IPS DF 6.9 (cell line): ENCODE measurements at regions not wholly inside any gene's neighbourhood (a gene's known extent, or its start where the extent isn't known, plus 50 kb on each side); places are given as distances from the start of the nearest gene placed in this dataset.
"Not testable (repeated sequence)": the region's sequence is repeated elsewhere in the genome, so short reads cannot be mapped to it uniquely, and the experiment has no call there.

ENCODE experiments used
- DNase-seq: peaks from one replicate; pipeline ENCODE4 v3.0.0-alpha.2; 2013; ENCODE audit warnings: low read depth, low spot score
- H3K27ac ChIP-seq: one replicate; pipeline ENCODE4 v1.5.1; 2013; ENCODE audit warnings: low read length, control low read depth
- H3K27me3 ChIP-seq: 2 replicates; pipeline ENCODE4 v1.6.1; 2013; ENCODE audit warnings: mild to moderate bottlenecking, low read length; ENCODE audit not compliant: control insufficient read depth, insufficient read depth
- H3K36me3 ChIP-seq: 2 replicates; pipeline ENCODE4 v1.6.1; 2013; ENCODE audit warnings: low read length; ENCODE audit not compliant: control insufficient read depth, insufficient read depth
- H3K4me1 ChIP-seq: 2 replicates; pipeline ENCODE4 v1.6.1; 2013; ENCODE audit warnings: low read length; ENCODE audit not compliant: control insufficient read depth, insufficient read depth
- H3K4me3 ChIP-seq: 2 replicates; pipeline ENCODE4 v1.5.1; 2013; ENCODE audit warnings: mild to moderate bottlenecking, low read length
- H3K9me3 ChIP-seq: 2 replicates; pipeline ENCODE4 v1.6.1; 2013; ENCODE audit warnings: low read length, inconsistent platforms; ENCODE audit not compliant: control insufficient read depth, insufficient read depth
- WGBS: extraction: QIAGEN DNeasy Blood & Tissue Kit; methylation state at CpG from one replicate; pipeline ENCODE4 v1.1.7; 2013; ENCODE audit warnings: mixed read lengths, missing lambda C conversion rate; ENCODE audit not compliant: insufficient read length, insufficient coverage; 5-methylcytosine and 5-hydroxymethylcytosine counted together

- H3K27ac ChIP-seq: no peak overlapping the region
- H3K27me3 ChIP-seq: no peaks in the 10 kb centered on the region
- H3K4me3 ChIP-seq: no peak overlapping the region
- no peaks in the 10 kb centered on the region for H3K4me1 ChIP-seq
- no CpG with 5 or more reads among the region's 2 CpGs for WGBS
- no peak for DNase-seq
- H3K36me3 ChIP-seq: no peaks in the 10 kb centered on the region
- H3K9me3 ChIP-seq: no peaks in the 10 kb centered on the region
Measured at GRCh38 chr10:33914746-33915145, 580.3 kb upstream of the NRP1 start.

- H3K36me3 ChIP-seq: no peaks in the 10 kb centered on the region
- H3K27ac ChIP-seq: no peak overlapping the region
- H3K27me3 ChIP-seq: no peaks in the 10 kb centered on the region
- no peaks in the 10 kb centered on the region for H3K4me1 ChIP-seq
- no peak overlapping the region for H3K4me3 ChIP-seq
- no peak for DNase-seq
- WGBS: no CpG with 5 or more reads among the region's 3 CpGs
- no peaks in the 10 kb centered on the region for H3K9me3 ChIP-seq
Measured at GRCh38 chr10:33913194-33913593, 578.7 kb upstream of the NRP1 start.

DNA sequence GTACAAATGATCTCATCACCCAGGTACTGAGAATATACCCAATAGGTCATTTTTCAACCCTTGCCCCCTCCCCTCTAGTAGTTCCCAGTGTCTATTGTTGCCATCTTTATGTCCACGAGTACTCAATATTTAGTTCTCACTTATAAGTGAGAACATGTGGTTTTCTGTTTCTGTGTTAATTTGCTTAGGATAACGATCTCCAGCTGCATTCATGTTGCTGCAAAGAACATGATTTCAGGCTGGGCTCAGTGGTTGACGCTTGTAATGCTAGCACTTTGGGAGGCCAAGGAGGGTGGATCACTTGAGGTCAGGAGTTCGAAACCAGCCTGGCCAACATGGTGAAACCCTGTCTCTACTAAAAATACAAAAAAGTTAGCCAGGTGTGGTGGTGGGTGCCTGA, 575.0 kb upstream of the NRP1 start:
- not testable (repeated sequence) for H3K36me3 ChIP-seq, H3K27ac ChIP-seq, H3K27me3 ChIP-seq, DNase-seq, H3K4me1 ChIP-seq, H3K9me3 ChIP-seq, H3K4me3 ChIP-seq
- no CpG with 5 or more reads among the region's 4 CpGs for WGBS

DNA sequence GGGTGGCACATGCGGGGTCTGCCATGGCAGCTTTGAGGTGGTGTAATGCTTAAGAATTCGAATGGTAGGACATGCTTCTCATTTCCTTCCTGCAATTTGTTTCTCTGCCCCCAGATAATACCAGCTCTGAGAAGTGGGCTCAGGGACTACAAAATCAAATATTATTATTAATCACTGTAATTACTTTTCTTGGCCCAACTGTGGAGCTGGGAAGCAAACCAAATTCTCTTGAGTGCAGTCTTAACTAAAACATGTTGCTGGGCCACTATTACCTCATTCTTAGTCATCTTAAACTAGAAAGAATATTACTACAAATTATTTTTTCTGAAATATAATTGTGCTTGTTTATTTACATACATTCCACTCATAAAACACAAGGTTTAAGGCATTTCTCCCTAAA, 566.7 kb upstream of the NRP1 start:
- Histone ChIP-seq H3K36me3 (no peaks in the 10 kb centered on the region), H3K9me3 (no peaks in the 10 kb centered on the region), H3K27ac (no peak overlapping the region), H3K27me3 (no peaks in the 10 kb centered on the region), H3K4me1 (no peaks in the 10 kb centered on the region), H3K4me3 (no peak overlapping the region)
- no peak for DNase-seq
- no CpG with 5 or more reads among the region's 2 CpGs for WGBS

- no peaks in the 10 kb centered on the region for H3K4me1 ChIP-seq
- 100% methylated on average over 1 of the region's 2 CpGs for WGBS
- H3K36me3 ChIP-seq: no peaks in the 10 kb centered on the region
- H3K27ac ChIP-seq: no peak overlapping the region
- H3K4me3 ChIP-seq: no peak overlapping the region
- no peaks in the 10 kb centered on the region for H3K9me3 ChIP-seq
- no peak for DNase-seq
- H3K27me3 ChIP-seq: no peaks in the 10 kb centered on the region
Measured at GRCh38 chr10:33900596-33900995, 566.1 kb upstream of the NRP1 start.

- Histone ChIP-seq H3K4me3 (no peak overlapping the region), H3K27ac (no peak overlapping the region), H3K27me3 (no peaks in the 10 kb centered on the region), H3K36me3 (no peaks in the 10 kb centered on the region), H3K9me3 (no peaks in the 10 kb centered on the region), H3K4me1 (no peaks in the 10 kb centered on the region)
- WGBS: no CpG with 5 or more reads among the region's 5 CpGs
- no peak for DNase-seq
Measured at GRCh38 chr10:33899578-33900531, 565.4 kb upstream of the NRP1 start.

DNA sequence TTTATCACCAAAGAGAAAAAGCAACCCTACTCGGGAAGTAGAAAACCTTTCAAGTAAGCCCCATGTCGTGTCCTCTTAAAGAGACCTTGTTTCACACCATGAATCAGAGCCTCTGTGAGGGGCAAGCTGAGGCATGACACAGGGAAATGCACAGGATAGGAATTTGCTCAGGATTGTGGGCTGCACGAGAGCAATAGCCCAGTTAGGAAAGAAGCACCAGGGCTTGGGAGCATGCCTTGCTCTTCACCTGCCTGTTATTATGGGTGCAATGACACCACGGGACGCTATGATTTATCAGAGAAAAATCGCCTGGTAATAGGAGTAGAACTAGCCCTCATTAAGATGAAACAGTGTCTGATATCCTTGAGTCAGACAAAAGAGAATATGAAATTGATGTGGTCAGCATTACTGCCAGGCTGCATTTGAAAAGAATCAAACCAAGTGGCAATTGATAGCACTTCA, 562.9 kb upstream of the NRP1 start:
- no CpG with 5 or more reads among the region's 6 CpGs for WGBS
- no peak for DNase-seq

GRCh38 chr10:33893506-33893905, 559.0 kb upstream of the NRP1 start:
- Histone ChIP-seq H3K27me3 (no peaks in the 10 kb centered on the region), H3K9me3 (no peaks in the 10 kb centered on the region), H3K4me3 (no peak overlapping the region), H3K4me1 (no peaks in the 10 kb centered on the region), H3K36me3 (no peaks in the 10 kb centered on the region), H3K27ac (no peak overlapping the region)
- DNase-seq: no peak

More for the DNA sequence above, 562.9 kb upstream of the NRP1 start:
- Histone ChIP-seq H3K36me3 (no peaks in the 10 kb centered on the region), H3K9me3 (no peaks in the 10 kb centered on the region), H3K27ac (no peak overlapping the region), H3K4me1 (no peaks in the 10 kb centered on the region), H3K27me3 (no peaks in the 10 kb centered on the region), H3K4me3 (no peak overlapping the region)

DNA sequence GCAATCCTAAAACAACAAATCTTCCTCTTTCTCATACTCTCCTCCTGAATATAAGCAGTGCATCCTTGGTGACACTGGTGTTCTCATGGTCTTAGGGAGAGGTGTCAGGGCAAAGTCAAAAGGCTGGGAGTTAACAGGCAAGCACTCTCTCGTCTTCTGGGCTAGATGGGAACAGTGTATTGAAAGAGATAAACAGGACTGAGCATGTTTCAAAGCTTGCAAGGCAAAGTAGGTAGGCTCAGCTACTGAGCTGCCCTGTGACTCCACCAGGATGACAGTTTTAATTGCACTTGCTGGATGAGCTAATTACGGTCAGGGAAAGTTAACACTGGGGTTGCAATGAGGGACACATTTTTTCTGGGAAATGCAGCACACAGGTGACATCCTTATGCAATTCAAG, 554.9 kb upstream of the NRP1 start:
- no CpG with 5 or more reads among the region's 2 CpGs for WGBS
- H3K27me3 ChIP-seq: no peaks in the 10 kb centered on the region
- no peaks in the 10 kb centered on the region for H3K4me1 ChIP-seq
- no peaks in the 10 kb centered on the region for H3K9me3 ChIP-seq
- no peak overlapping the region for H3K4me3 ChIP-seq
- H3K36me3 ChIP-seq: no peaks in the 10 kb centered on the region
- no peak for DNase-seq
- no peak overlapping the region for H3K27ac ChIP-seq

GRCh38 chr10:33887188-33887587, 552.7 kb upstream of the NRP1 start:
- no CpG with 5 or more reads among the region's 3 CpGs for WGBS
- Histone ChIP-seq H3K9me3 (no peaks in the 10 kb centered on the region), H3K36me3 (no peaks in the 10 kb centered on the region), H3K4me3 (no peak overlapping the region), H3K27me3 (no peaks in the 10 kb centered on the region), H3K4me1 (no peaks in the 10 kb centered on the region), H3K27ac (no peak overlapping the region)
- DNase-seq: no peak

- Histone ChIP-seq H3K27ac (no peak overlapping the region), H3K9me3 (no peaks in the 10 kb centered on the region), H3K4me1 (no peaks in the 10 kb centered on the region), H3K36me3 (no peaks in the 10 kb centered on the region), H3K27me3 (no peaks in the 10 kb centered on the region), H3K4me3 (no peak overlapping the region)
- WGBS: no CpG with 5 or more reads among the region's 2 CpGs
- DNase-seq: no peak
Measured at GRCh38 chr10:33886299-33886698, 551.8 kb upstream of the NRP1 start.
